Vagina (tissue), 2 donors: ENCODE measurements at regions not wholly inside any gene's neighbourhood (a gene's known extent, or its start where the extent isn't known, plus 50 kb on each side); places are given as distances from the start of the nearest gene placed in this dataset.

Experiments
- CTCF ChIP-seq, 3 experiments: fragments of 450-650 bp in 2 of 3; fragments of 200-600 bp in 1 of 3; sonication (generic) in 1 of 3; IDR thresholded peaks; one replicate each; pipeline ENCODE4 v1.5.1; 2017 to 2019; ENCODE audit warnings: antibody characterized with exemption in 3 of 3, mild to moderate bottlenecking in 2 of 3, moderate library complexity in 2 of 3
- POLR2A ChIP-seq, 2 donors: fragments of 450-650 bp; IDR thresholded peaks; one replicate each; pipeline ENCODE4 v1.6.1; 2017; ENCODE audit warnings: antibody characterized with exemption in 2 of 2, mild to moderate bottlenecking in 2 of 2, moderate library complexity in 2 of 2
- POLR2AphosphoS5 ChIP-seq, 2 donors: sonication (generic); formaldehyde crosslinking; IDR thresholded peaks; one replicate each; pipeline ENCODE4 v1.9.0; 2017; ENCODE audit warnings: antibody characterized with exemption in 2 of 2, mild to moderate bottlenecking in 2 of 2, low read depth in 1 of 2; ENCODE audit not compliant: insufficient read depth in 1 of 2

- TF ChIP-seq CTCF (IDR thresholded peaks at IDR 0.05) (no peak), POLR2A (IDR thresholded peaks at IDR 0.05) (no peak), POLR2AphosphoS5 (IDR thresholded peaks at IDR 0.05; ENCODE audit: insufficient read depth in 1 of 2, low read depth in 1 of 2) (no peak)
Measured at GRCh38 chrX:97797076-97797475, 913.4 kb downstream of the RPA4 start.
